Kidney glomerular epithelial cell (primary cell): ENCODE measurements at regions not wholly inside any gene's neighbourhood (a gene's known extent, or its start where the extent isn't known, plus 50 kb on each side); places are given as distances from the start of the nearest gene placed in this dataset.

ENCODE experiments used
- DNase-seq: peaks from one replicate; lab custom pipeline; 2025; lab: John Stamatoyannopoulos, UW

- no peak for DNase-seq
Observed at GRCh38 chr12:124443931-124444712, 123.3 kb downstream of the NCOR2 start.

DNA sequence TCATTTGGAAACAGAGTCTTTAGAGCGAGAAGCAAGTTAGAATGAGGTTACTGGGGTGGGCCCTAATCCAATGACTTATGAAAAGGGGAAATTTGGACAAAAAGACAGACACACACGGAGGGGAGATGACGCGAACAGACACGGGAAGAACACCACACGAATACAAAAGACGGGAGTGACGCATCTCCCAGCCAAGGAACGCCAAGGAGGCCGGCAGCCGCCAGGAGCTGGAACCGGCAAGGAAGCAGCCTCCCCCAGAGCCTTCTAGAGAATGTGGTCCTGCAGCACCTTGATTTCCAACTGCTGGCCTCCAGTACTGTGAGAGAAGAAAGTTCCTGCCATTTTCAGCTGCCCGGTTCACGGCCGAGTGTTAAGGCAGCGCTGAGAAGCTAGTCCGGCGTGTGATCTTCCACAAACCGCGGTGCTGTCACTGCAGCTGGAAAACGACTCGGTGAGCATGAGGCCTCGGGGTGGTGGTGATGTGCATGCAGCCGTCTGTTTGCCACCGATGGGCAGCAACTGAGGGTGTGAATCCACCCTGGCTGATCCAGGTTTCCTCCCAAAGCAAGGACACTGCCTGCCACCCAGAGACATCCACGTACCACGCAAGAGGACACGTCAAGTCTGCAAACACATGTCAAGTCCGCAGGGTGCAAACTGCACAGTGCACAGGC is 124.5 kb downstream of the NCOR2 start:
- no peak for DNase-seq

GRCh38 chr12:124442281-124442680 is 125.1 kb downstream of the NCOR2 start:
- no peak for DNase-seq

- DNase-seq, result no peak
Observed at GRCh38 chr12:124441443-124442194, 125.8 kb downstream of the NCOR2 start.

GRCh38 chr12:124440841-124441381 is 126.5 kb downstream of the NCOR2 start:
- no peak for DNase-seq

DNA sequence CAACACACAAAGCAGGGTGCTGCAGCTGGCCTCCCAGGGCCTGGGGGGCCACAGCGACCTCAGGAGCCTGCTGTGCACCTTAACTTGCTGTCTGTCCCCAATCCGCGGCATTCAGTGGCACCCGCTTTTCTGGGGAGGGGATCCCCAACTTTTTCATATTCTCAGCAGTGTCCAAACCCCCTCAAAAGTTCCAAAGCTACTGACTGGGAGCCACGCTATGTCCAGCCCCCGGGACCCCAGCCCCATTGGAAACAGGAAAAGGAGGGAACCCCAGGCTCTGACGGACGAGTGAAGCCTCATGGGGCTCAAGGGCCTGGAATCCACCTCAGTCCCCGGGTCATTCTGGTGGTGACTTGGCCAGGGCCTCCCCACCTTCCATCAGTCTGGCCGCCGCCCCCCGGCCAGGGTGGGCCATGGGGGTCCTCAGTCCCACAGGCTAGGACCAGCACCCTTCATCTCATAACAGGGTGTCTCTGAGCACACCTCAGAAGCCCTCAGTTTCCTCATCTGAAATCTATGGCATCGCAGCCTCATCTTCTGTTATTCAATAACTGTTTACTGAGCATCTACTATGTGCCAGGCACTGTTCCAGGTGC is 127.3 kb downstream of the NCOR2 start:
- DNase-seq, result no peak

DNA sequence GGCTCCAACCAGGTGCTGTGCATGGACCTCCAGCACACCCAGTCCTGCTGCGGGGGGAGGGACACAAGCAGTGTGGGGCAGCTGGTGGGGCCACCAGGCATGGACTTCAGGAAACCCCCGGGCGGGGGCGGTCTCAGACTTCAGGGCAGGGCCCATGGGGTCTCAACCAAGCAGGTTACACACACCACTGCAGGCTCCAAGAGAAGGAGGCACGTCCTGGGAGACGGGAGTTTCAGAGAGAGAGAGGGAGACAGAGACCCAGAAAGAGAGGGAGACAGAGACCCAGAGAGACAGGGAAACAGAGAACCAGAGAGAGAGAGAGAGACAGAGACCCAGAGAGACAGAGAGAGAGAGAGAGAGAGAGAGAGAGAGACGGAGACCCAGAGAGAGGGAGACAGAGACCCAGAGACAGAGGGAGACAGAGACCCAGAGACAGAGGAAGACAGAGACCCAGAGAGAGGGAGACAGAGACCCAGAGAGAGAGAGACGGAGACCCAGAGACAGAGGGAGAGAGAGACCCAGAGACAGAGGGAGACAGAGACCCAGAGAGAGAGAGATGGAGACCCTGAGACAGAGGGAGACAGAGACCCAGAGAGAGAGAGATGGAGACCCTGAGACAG is 128.9 kb downstream of the NCOR2 start:
- no peak for DNase-seq

DNA sequence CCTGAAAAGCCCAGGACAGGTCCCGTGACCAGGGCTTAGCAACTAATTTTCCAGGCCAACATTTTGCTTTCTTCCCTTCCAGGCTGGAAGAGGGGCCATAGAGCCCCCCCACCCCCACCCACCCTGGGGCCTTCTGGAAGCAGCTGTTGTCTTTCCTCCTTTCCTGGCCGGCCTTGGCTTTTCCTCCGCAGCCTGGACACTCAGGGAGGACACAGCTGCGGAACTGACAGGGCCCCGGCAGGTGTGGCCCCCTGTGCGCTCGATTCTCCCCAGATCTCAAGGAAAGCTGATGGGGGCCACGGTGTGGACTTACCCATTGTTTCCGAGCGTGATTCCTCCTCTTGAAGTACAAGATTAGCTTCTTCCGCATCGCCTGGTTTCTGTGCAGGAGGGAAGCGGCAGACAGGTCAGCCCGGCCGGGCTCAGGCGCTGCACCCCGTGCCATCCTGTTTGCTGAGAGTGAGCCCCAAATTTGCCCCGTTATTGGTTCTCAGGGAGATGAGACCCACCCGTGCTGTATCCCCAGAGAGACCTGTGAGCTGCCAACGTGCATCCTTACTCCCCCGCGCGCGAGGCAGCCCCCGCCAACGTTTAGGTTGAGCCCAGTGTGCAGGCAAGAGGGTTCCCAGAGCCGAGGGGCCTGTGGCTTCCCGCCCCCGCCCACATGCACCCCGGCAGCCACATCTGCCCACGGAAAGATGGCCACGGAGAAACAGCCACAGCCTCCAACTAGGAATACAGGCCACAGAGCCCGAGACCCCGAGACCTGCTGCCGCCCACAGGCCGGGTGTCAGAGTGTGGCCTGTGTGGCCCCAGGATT is 129.6 kb downstream of the NCOR2 start:
- no peak for DNase-seq

- DNase-seq, result no peak
Observed at GRCh38 chr12:124437121-124437520, 130.3 kb downstream of the NCOR2 start.

- DNase-seq, result no peak
Observed at GRCh38 chr12:124436366-124436765, 131.0 kb downstream of the NCOR2 start.

DNA sequence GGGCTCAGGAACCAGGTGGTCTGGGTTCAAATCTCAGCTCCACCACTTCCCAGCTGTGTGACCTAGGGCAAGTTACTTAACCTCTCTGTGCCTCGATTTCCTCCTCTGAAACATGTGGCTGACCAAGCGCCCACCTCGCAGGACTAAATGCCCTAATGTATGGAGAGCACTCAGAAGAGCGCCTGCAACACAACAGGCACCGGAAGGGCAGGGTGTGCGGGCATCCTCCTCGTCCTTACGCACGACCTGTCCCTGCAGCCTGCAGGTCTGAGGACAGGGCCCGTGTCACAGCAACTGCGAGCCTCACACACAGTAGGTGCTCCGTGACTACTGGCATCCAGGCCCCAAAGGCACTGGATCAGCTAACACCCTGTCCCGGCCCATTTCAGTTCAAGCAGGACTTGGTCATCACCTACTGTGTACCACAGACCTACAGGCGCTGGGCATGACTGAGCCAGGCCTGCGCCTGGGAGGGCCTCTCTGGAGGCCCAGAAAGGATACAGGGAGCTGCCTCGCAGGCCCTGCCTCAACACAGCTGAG is 131.5 kb downstream of the NCOR2 start:
- DNase-seq, result no peak

DNA sequence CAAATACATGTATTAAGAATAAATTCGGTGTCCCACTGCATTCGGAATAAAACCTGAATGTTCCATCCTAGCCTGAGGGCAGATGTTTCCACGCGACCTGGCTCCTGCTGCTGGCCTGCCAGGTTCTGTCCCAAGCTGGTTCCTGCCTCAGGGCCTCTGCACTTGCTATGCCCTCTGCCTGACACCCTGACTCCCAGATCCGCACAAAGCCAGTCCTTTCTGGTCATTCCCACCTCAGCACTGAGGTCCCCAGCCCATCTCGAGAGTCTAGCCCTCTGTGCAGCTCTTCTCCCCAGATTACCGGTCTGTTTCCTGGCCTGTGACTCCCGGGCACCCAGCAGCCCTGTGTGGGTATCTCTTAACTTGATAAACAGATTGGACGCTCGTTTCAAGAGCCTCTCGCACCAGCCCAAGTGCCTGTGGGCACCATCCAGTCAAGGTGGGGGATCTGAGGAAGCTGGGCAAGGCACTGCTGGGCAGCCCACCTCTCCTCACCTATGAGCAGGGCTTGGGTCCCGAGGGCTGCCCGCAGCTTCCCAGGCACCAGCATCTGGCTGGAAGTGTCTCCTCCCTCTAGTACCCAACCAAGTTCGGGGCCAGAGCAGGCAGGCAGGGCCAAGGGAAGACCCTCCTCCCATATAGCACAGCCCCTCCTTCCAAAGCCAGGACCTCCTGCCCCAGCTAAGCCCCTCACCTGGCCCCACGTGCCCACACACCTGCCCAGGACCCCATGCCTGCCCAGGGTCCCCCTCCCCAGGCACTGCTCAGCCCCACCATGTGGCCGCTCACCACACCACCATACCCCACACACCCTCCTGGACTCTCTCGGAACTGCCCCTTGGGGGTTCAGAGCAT is 132.2 kb downstream of the NCOR2 start:
- no peak for DNase-seq

DNA sequence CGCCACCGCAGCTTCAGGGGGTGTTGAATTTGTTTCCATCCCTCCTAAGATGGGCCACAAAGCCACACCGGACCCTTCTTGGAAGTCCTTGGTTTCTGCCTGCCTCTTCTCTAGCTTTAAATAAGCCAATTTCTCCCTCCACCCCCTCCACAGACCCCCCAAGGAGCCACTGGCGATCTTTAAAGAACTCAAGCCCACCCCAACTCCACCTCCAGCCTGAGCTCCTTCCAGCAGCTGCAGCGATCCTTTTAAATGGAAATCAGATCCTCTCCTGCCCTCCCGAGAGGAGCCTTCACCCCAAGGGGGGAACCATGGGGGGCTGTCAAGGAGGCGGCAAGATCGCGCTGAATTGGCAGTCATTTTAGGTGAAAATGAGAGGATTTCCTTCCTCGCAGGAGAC is 133.1 kb downstream of the NCOR2 start:
- no peak for DNase-seq

DNA sequence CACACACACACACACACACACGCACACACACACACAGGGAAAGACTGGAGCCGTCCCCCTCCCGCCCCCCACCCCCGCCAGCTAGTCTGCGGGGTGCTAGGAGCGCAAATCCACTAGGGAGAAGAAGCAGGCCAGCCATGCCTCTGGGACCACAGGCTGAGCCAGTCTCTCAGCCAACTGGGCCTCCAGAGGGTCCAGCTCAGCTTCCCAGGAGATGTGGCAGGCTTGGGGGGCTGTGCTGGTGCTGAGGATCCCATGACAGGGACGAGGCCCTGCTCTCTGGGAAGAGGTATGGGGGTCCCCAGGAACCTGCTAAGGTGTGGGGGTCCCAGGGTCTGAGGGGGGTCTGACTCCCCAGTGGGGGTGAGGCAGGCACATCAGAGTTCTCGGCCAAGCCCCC is 133.5 kb downstream of the NCOR2 start:
- DNase-seq, result no peak

- DNase-seq, result no peak
Observed at GRCh38 chr12:124433147-124433874, 134.1 kb downstream of the NCOR2 start.

DNA sequence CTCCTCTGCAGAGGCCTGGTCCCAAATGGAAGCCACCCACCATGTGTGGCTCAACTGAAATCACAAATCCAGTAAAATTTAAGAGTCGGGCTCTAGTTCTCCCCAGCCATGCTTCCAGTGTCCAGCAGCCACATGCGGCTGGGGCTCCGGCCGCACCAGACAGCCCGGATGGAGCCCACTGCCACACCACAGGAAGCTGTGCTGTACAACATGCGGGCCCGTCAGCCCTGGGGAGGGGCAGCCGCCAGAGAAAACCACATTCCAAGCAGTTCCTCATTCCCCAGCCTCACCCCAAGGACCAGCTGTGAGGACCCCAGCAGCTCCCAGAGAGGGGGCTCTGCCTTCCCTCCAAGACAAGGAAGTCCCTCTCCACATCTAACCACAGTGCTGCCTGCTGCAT is 135.0 kb downstream of the NCOR2 start:
- no peak for DNase-seq

- no peak for DNase-seq
Observed at GRCh38 chr12:124431971-124432370, 135.4 kb downstream of the NCOR2 start.

GRCh38 chr12:124430491-124430890 is 135.6 kb downstream of the RFLNA start:
- no peak for DNase-seq

GRCh38 chr12:124429535-124429934 is 134.6 kb downstream of the RFLNA start:
- no peak for DNase-seq
